PC-9 (cell line): ENCODE measurements at regions not wholly inside any gene's neighbourhood (a gene's known extent, or its start where the extent isn't known, plus 50 kb on each side); places are given as distances from the start of the nearest gene placed in this dataset.

Experiments
- BruUV-seq: library from RNA; stranded (reverse); fragments of 400-500 nt; replicated peaks from 2 replicates; lab custom pipeline; 2021; lab: Mats Ljungman, UMichigan
- CTCF ChIA-PET: fragments of 300-600 bp; sonication (Branson Sonifier 250); formaldehyde crosslinking; loops from one replicate; lab custom pipeline; 2022; ENCODE audit warnings: antibody characterized with exemption; lab: Charles Lee
- POLR2A ChIA-PET: fragments of 300-600 bp; sonication (Branson Sonifier 250); formaldehyde crosslinking; loops from one replicate; lab custom pipeline; 2022; ENCODE audit warnings: antibody characterized with exemption; ENCODE audit not compliant: unreplicated experiment; lab: Charles Lee
- DNase-seq, 2 experiments: peaks; one replicate each; pipeline versions ENCODE4 v3.0.0 to v3.0.0-alpha.2; 2015 to 2022; ENCODE audit warnings: mixed read lengths in 1 of 2
- H2AFZ ChIP-seq: fragments of 200-600 bp; sonication (generic); 2 replicates; pipeline ENCODE4 v1.8.1; 2017; ENCODE audit warnings: antibody characterized with exemption
- H3F3A ChIP-seq: fragments of 200-600 bp; sonication (generic); 2 replicates; pipeline ENCODE4 v1.8.1; 2017; ENCODE audit warnings: antibody characterized with exemption, mild to moderate bottlenecking, low read depth; ENCODE audit not compliant: insufficient read depth
- H3K27ac ChIP-seq: fragments of 200-600 bp; sonication (generic); 2 replicates; pipeline ENCODE4 v1.6.1; 2016; ENCODE audit warnings: mixed run types
- H3K27me3 ChIP-seq: fragments of 200-600 bp; sonication (generic); 2 replicates; pipeline ENCODE4 v1.6.1; 2016; ENCODE audit warnings: low read depth, mixed run types; ENCODE audit not compliant: insufficient read depth
- H3K36me3 ChIP-seq: fragments of 200-600 bp; sonication (generic); 2 replicates; pipeline ENCODE4 v1.6.1; 2016; ENCODE audit warnings: low read depth, mixed run types
- H3K4me1 ChIP-seq: fragments of 200-600 bp; sonication (generic); replicated peaks from 2 replicates; pipeline ENCODE4 v1.6.1; 2016; ENCODE audit warnings: mixed run types; ENCODE audit not compliant: insufficient read depth
- H3K4me2 ChIP-seq: fragments of 200-600 bp; sonication (generic); 2 replicates; pipeline ENCODE4 v1.6.1; 2017; ENCODE audit warnings: mixed run types
- H3K4me3 ChIP-seq: fragments of 200-600 bp; sonication (generic); 2 replicates; pipeline ENCODE4 v1.6.1; 2016; ENCODE audit warnings: mixed run types
- H3K79me2 ChIP-seq: fragments of 200-600 bp; sonication (generic); 2 replicates; pipeline ENCODE4 v1.6.1; 2017; ENCODE audit warnings: low read depth, mixed run types
- H3K9me2 ChIP-seq: fragments of 200-600 bp; sonication (generic); 2 replicates; pipeline ENCODE4 v1.8.1; 2017; ENCODE audit warnings: mild to moderate bottlenecking; ENCODE audit not compliant: insufficient read depth
- H3K9me3 ChIP-seq: fragments of 200-600 bp; sonication (generic); 2 replicates; pipeline ENCODE4 v1.8.1; 2016; ENCODE audit warnings: low read depth; ENCODE audit not compliant: insufficient read depth
- H4K20me1 ChIP-seq: fragments of 200-600 bp; sonication (generic); 2 replicates; pipeline ENCODE4 v1.8.1; 2017; ENCODE audit not compliant: insufficient read depth
- CTCF ChIP-seq: fragments of 200-600 bp; sonication (generic); conservative IDR thresholded peaks from 2 replicates; pipeline ENCODE4 v1.6.1; 2017; ENCODE audit warnings: mixed run types, antibody characterized with exemption, mild to moderate bottlenecking, moderate library complexity
- EZH2 ChIP-seq: fragments of 200-600 bp; sonication (generic); IDR thresholded peaks from 2 replicates; pipeline ENCODE4 v1.8.0; 2017; ENCODE audit warnings: antibody characterized with exemption, low read depth
- intact Hi-C: fragments of 100-400 bp; cut with micrococcal nuclease; formaldehyde crosslinking; loops from one replicate; pipeline ENCODE4 v1.10.0; 2022; ENCODE audit not compliant: unreplicated experiment

GRCh38 chr14:82122655-82123054 is 589.0 kb upstream of the SEL1L start:
- Histone ChIP-seq H3K79me2 (no peaks in the 10 kb centered on the region), H4K20me1 (no peaks in the 10 kb centered on the region), H3K9me2 (no peaks in the 10 kb centered on the region), H3K4me2 (no peak overlapping the region), H3K27ac (no peak overlapping the region), H3K9me3 (no peaks in the 10 kb centered on the region), H3K27me3 (no peaks in the 10 kb centered on the region), H2AFZ (no peak overlapping the region), H3F3A (no peaks in the 10 kb centered on the region), H3K4me3 (no peak overlapping the region), H3K36me3 (no peaks in the 10 kb centered on the region), H3K4me1 (no peaks in the 10 kb centered on the region)
- ChIA-PET CTCF (no interaction called here), POLR2A (no interaction called here)
- DNase-seq = no peak
- BruUV-seq = no TSS peak
- TF ChIP-seq EZH2 = no peak
- no peak for TF ChIP-seq CTCF
- intact Hi-C loops = no loop called here

DNA sequence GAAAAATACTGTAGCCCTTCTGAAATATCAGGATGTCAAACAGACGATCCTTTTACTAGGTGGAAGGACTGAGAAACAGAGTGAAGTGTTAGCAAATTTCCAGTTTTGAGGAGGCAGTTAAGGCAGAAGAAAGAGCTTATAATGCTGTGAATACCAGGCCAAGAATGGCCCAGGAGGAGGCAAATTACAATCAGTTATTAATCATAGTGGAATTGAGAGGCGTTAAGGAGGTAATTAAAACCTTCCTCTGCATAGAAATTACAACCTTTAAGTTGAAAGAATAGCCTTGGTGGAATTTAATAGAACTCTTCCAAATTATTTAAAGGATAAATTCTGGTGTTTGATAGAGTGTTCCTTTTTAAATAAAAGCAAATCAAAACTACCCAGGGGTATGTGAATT is 590.9 kb upstream of the SEL1L start:
- DNase-seq = no peak
- TF ChIP-seq EZH2 (no peak), CTCF (no peak)
- Histone ChIP-seq H3K4me2 (no peak overlapping the region), H3F3A (no peaks in the 10 kb centered on the region), H3K9me3 (no peaks in the 10 kb centered on the region), H2AFZ (no peak overlapping the region), H3K27ac (no peak overlapping the region), H3K27me3 (no peaks in the 10 kb centered on the region), H3K4me1 (no peaks in the 10 kb centered on the region), H3K36me3 (no peaks in the 10 kb centered on the region), H3K4me3 (no peak overlapping the region), H3K79me2 (no peaks in the 10 kb centered on the region), H4K20me1 (no peaks in the 10 kb centered on the region), H3K9me2 (no peaks in the 10 kb centered on the region)
- intact Hi-C loops = no loop called here
- ChIA-PET CTCF (no interaction called here), POLR2A (no interaction called here)
- no TSS peak for BruUV-seq

DNA sequence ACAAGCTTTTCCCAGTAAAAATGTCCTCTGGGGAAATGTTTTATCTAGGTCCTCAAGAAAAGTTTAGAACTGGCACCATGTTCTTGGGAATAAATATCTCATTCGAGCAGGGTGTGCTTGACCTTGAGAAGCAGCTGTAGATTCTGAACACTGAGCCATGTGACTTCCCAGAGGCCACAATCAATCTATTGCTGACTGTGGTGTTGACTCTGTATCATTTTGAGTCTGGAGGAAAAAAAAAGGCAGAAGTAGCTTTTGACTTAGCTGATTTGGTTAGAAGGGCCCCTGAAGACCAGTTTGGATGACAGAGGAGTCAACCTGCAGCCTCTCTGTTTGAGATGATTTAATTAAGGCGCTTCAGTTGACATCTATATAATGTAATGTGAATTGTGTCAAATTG is 592.4 kb upstream of the SEL1L start:
- POLR2A ChIA-PET = no interaction called here

More for the DNA sequence above, 592.4 kb upstream of the SEL1L start:
- intact Hi-C loops = no loop called here
- CTCF ChIA-PET = no interaction called here
- no peaks in the 10 kb centered on the region for H3F3A ChIP-seq
- H3K9me3 ChIP-seq = no peaks in the 10 kb centered on the region
- BruUV-seq = no TSS peak
- no peak for DNase-seq
- H3K4me2 ChIP-seq = no peak overlapping the region
- H3K4me1 ChIP-seq = no peaks in the 10 kb centered on the region
- TF ChIP-seq CTCF (no peak), EZH2 (no peak)
- no peaks in the 10 kb centered on the region for H3K79me2 ChIP-seq
- H3K27ac ChIP-seq = no peak overlapping the region
- H2AFZ ChIP-seq = no peak overlapping the region
- no peaks in the 10 kb centered on the region for H3K9me2 ChIP-seq
- no peaks in the 10 kb centered on the region for H4K20me1 ChIP-seq
- no peak overlapping the region for H3K4me3 ChIP-seq
- no peaks in the 10 kb centered on the region for H3K36me3 ChIP-seq
- no peaks in the 10 kb centered on the region for H3K27me3 ChIP-seq
